ENCODE measurements at regions not wholly inside any gene's neighbourhood (a gene's known extent, or its start where the extent isn't known, plus 50 kb on each side); places are given as distances from the start of the nearest gene placed in this dataset.

GRCh38 chr2:67948506-67948905, 114.3 kb downstream of the C1D start:
- ChIA-PET POLR2A (no interaction called here), CTCF (ENCODE audit: low intra/inter-chr PET ratio, low total read pairs) (no interaction called here)
- Histone ChIP-seq H3K4me3 (replicated peaks in 1 of 3; ENCODE audit: insufficient read depth in 1 of 3, low read depth in 2 of 3, low read length in 3 of 3) (no peak overlapping the region), H4K20me1 (ENCODE audit: insufficient read depth, low read length) (no peaks in the 10 kb centered on the region), H3K36me3 (replicated peaks in 1 of 2; ENCODE audit: control insufficient read depth in 1 of 2, insufficient read depth in 2 of 2, low read length in 2 of 2) (no peaks in the 10 kb centered on the region), H3K9ac (ENCODE audit: insufficient read depth, low read depth, low read length) (no peak overlapping the region), H3K4me2 (ENCODE audit: low read depth, low read length) (no peak overlapping the region), H2AFZ (ENCODE audit: low read length) (no peak overlapping the region), H3K27ac (ENCODE audit: extremely low read length, insufficient read depth, low read length) (no peak overlapping the region), H3K27me3 (ENCODE audit: control insufficient read depth in 1 of 2, insufficient read depth in 2 of 2, low read length in 2 of 2) (no peaks in the 10 kb centered on the region), H3K9me3 (ENCODE audit: low read length) (no peaks in the 10 kb centered on the region; the same call in 1 of the 2 replicates), H3K79me2 (ENCODE audit: insufficient read depth, low read length) (no peaks in the 10 kb centered on the region), H3K4me1 (ENCODE audit: insufficient read depth, low read length) (peaks cover 4% of the 10 kb centered on the region; the same call in 1 of the 2 replicates)
- FAIRE-seq, result no peak
- intact Hi-C loops (cut with micrococcal nuclease; ENCODE audit: unreplicated experiment) (no loop called here), in situ Hi-C loops (cut with HindIII; ENCODE audit: extremely low pct_ligation_motif_present, low pct_unique_long_range_greater_than_20kb) (no loop called here)
- TF ChIP-seq TERF1 (CRISPR knock-in tag; IDR thresholded peaks at IDR 0.05) (no peak), ZNF569 (CRISPR knock-in tag; IDR thresholded peaks at IDR 0.05; ENCODE audit: borderline replicate concordance) (no peak)
- DNase-seq (ENCODE audit: low spot score), result no peak
- ATAC-seq, result no peak
- 60% methylated on average over 4 of the region's 4 CpGs for WGBS (ENCODE audit: low lambda C conversion rate)
- no TSS peak for BruUV-seq (replicated peaks)

GRCh38 chr2:67950018-67950417, 112.8 kb downstream of the C1D start:
- TF ChIP-seq ZNF430 (CRISPR knock-in tag; IDR thresholded peaks at IDR 0.05) (no peak), DR1 (CRISPR knock-in tag; IDR thresholded peaks at IDR 0.05) (no peak), TEAD3 (CRISPR knock-in tag; optimal IDR thresholded peaks at IDR 0.05; ENCODE audit: borderline replicate concordance) (no peak), SCMH1 (CRISPR knock-in tag; IDR thresholded peaks at IDR 0.05; ENCODE audit: borderline replicate concordance) (no peak), FOSL2 (CRISPR knock-in tag; IDR thresholded peaks at IDR 0.05) (no peak), PPARG (CRISPR knock-in tag; conservative IDR thresholded peaks at IDR 0.05) (no peak), KLF6 (CRISPR knock-in tag; IDR thresholded peaks at IDR 0.05) (no peak), REXO4 (CRISPR knock-in tag; IDR thresholded peaks at IDR 0.05; ENCODE audit: borderline replicate concordance) (no peak), NAIF1 (CRISPR knock-in tag; IDR thresholded peaks at IDR 0.05; ENCODE audit: borderline replicate concordance) (no peak), CHD2 (IDR thresholded peaks at IDR 0.05; ENCODE audit: low read depth, low read length) (no peak), POLR2AphosphoS2 (IDR thresholded peaks at IDR 0.05; ENCODE audit: low read depth, low read length) (no peak), ZNF678 (CRISPR knock-in tag; IDR thresholded peaks at IDR 0.05) (no peak)
- DNase-seq (ENCODE audit: low spot score), result no peak

More at GRCh38 chr2:67950018-67950417, 112.8 kb downstream of the C1D start:
- Histone ChIP-seq H3K4me3 (replicated peaks in 1 of 3; ENCODE audit: insufficient read depth in 1 of 3, low read depth in 2 of 3, low read length in 3 of 3) (no peak overlapping the region), H3K4me1 (ENCODE audit: insufficient read depth, low read length) (peaks cover 4% of the 10 kb centered on the region; the same call in 1 of the 2 replicates), H3K9ac (ENCODE audit: insufficient read depth, low read depth, low read length) (no peak overlapping the region), H2AFZ (ENCODE audit: low read length) (no peak overlapping the region), H3K9me3 (ENCODE audit: low read length) (no peaks in the 10 kb centered on the region), H3K27ac (ENCODE audit: extremely low read length, insufficient read depth, low read length) (no peak overlapping the region), H3K79me2 (ENCODE audit: insufficient read depth, low read length) (no peaks in the 10 kb centered on the region), H3K36me3 (replicated peaks in 1 of 2; ENCODE audit: control insufficient read depth in 1 of 2, insufficient read depth in 2 of 2, low read length in 2 of 2) (no peaks in the 10 kb centered on the region), H3K4me2 (ENCODE audit: low read depth, low read length) (no peak overlapping the region), H3K27me3 (ENCODE audit: control insufficient read depth in 1 of 2, insufficient read depth in 2 of 2, low read length in 2 of 2) (no peaks in the 10 kb centered on the region), H4K20me1 (ENCODE audit: insufficient read depth, low read length) (no peaks in the 10 kb centered on the region)
- POLR2A ChIA-PET, result no interaction called here
- CTCF ChIA-PET (ENCODE audit: low intra/inter-chr PET ratio, low total read pairs), result no interaction called here
- no peak for FAIRE-seq
- BruUV-seq (replicated peaks), result no TSS peak
- in situ Hi-C loops (cut with HindIII; ENCODE audit: extremely low pct_ligation_motif_present, low pct_unique_long_range_greater_than_20kb) (no loop called here), intact Hi-C loops (cut with micrococcal nuclease; ENCODE audit: unreplicated experiment) (no loop called here)
- 11% methylated on average over 2 of the region's 2 CpGs for WGBS (ENCODE audit: low lambda C conversion rate)
- ATAC-seq, result no peak
